ENCODE measurements at regions not wholly inside any gene's neighbourhood (a gene's known extent, or its start where the extent isn't known, plus 50 kb on each side); places are given as distances from the start of the nearest gene placed in this dataset.

GRCh38 chr12:9378430-9378835, 170.2 kb upstream of the PZP start:
- H2BK120ac ChIP-seq (ENCODE audit: low read depth, low read length, poor library complexity, severe bottlenecking) = no peak overlapping the region
- H3K27me3 Mint-ChIP-seq (ENCODE audit: low read depth) = no peaks in the 10 kb centered on the region; the same call in none of the 2 replicates
- peaks cover 0 to 7% of the 10 kb centered on the region in 2 experiments; a peak in 3 of 4 replicates for H3K4me1 Mint-ChIP-seq
- H3K23ac ChIP-seq (ENCODE audit: insufficient read length, low read depth, low read length) = no peak overlapping the region
- no peak overlapping the region for H2BK12ac ChIP-seq (ENCODE audit: insufficient read length, low read depth, low read length)
- H3K18ac ChIP-seq (ENCODE audit: insufficient read length, low read depth, low read length) = no peak overlapping the region
- no peak overlapping the region for H3K4me2 ChIP-seq (ENCODE audit: insufficient read depth, insufficient read length, low read length)
- no peak overlapping the region for H3T11ph ChIP-seq (ENCODE audit: low read length)
- no peak overlapping the region; the same call in 1 of the 2 replicates for H3K14ac ChIP-seq (ENCODE audit: insufficient read depth, low read length)
- H3K9me3 Mint-ChIP-seq = no peaks in the 10 kb centered on the region
- no peaks in the 10 kb centered on the region for H3K9me3 ChIP-seq (ENCODE audit: control insufficient read depth, low read depth, low read length)
- TF ChIP-seq CTCF (conservative IDR thresholded peaks at IDR 0.05) = peak; percentile 68
- no peak overlapping the region for H2BK5ac ChIP-seq (ENCODE audit: insufficient read length, low read length)
- no peak overlapping the region for H2BK15ac ChIP-seq (ENCODE audit: low read depth, low read length)
- no peak overlapping the region for H3K27ac Mint-ChIP-seq
- WGBS (ENCODE audit: extremely low coverage, insufficient read length, low lambda C conversion rate) = no CpG with 5 or more reads among the region's 6 CpGs
- H4K20me1 ChIP-seq (ENCODE audit: control insufficient read depth, insufficient read depth, insufficient read length) = peaks cover 3% of the 10 kb centered on the region
- no peak overlapping the region for H3K27ac ChIP-seq (ENCODE audit: insufficient read length, low read depth, low read length)
- H3K9ac ChIP-seq (ENCODE audit: extremely low read depth, insufficient read length, low read length) = no peak overlapping the region
- H3K36me3 Mint-ChIP-seq (ENCODE audit: insufficient read depth in 1 of 3, low read depth in 3 of 3) = no peaks in the 10 kb centered on the region
- no peak overlapping the region for H3K4me3 Mint-ChIP-seq
- H4K5ac ChIP-seq (ENCODE audit: insufficient read length, low read depth, low read length) = no peak overlapping the region
- no peak overlapping the region for H4K91ac ChIP-seq (ENCODE audit: insufficient read length, low read depth, low read length)
- no peaks in the 10 kb centered on the region for H3K4me1 ChIP-seq (ENCODE audit: insufficient read depth, low read length)
- H2BK20ac ChIP-seq (ENCODE audit: low read depth, low read length, poor library complexity, severe bottlenecking) = no peak overlapping the region
- H3K79me1 ChIP-seq (ENCODE audit: insufficient read depth, low read depth, low read length, poor library complexity, severe bottlenecking) = no peaks in the 10 kb centered on the region
- no peaks in the 10 kb centered on the region for H3K27me3 ChIP-seq (ENCODE audit: insufficient read depth, low read length)
- H3K23me2 ChIP-seq (ENCODE audit: insufficient read length, low read depth, low read length, poor library complexity, severe bottlenecking) = no peaks in the 10 kb centered on the region
- no peak overlapping the region for H3K56ac ChIP-seq (ENCODE audit: insufficient read length, low read depth, low read length)
- H3K79me2 ChIP-seq (ENCODE audit: insufficient read depth, low read length) = no peaks in the 10 kb centered on the region
- H2AFZ ChIP-seq (ENCODE audit: low read length) = no peak overlapping the region
- peak; percentile 63 for DNase-seq
- no peak overlapping the region for H2AK5ac ChIP-seq (ENCODE audit: insufficient read length, low read length)
- H4K8ac ChIP-seq (replicated peaks; ENCODE audit: insufficient read length, low read depth, low read length) = no peak overlapping the region
- no peak overlapping the region for H3K4ac ChIP-seq (ENCODE audit: low read depth, low read length)

Data from H9 (cell line).